GM21360 (cell line): ENCODE measurements at regions not wholly inside any gene's neighbourhood (a gene's known extent, or its start where the extent isn't known, plus 50 kb on each side); places are given as distances from the start of the nearest gene placed in this dataset.
"Not testable (repeated sequence)": the region's sequence is repeated elsewhere in the genome, so short reads cannot be mapped to it uniquely, and the experiment has no call there.

Source experiments
- ATAC-seq: cut with Tn5 transposase; IDR thresholded peaks from one replicate; pipeline ENCODE4 v1.9.1; 2021; ENCODE audit warnings: mild to moderate bottlenecking, moderate library complexity; ENCODE audit not compliant: unreplicated experiment

GRCh38 chr2:228372212-228372611 lies 190.7 kb upstream of the SPHKAP start:
- no peak for ATAC-seq

- ATAC-seq, result no peak
Observed at GRCh38 chr2:228369400-228370031, 188.0 kb upstream of the SPHKAP start.

GRCh38 chr2:228367356-228367755 lies 185.9 kb upstream of the SPHKAP start:
- ATAC-seq, result no peak

GRCh38 chr2:228359473-228359872 lies 178.0 kb upstream of the SPHKAP start:
- no peak for ATAC-seq

GRCh38 chr2:228355897-228356296 lies 174.4 kb upstream of the SPHKAP start:
- ATAC-seq, result no peak

GRCh38 chr2:228352980-228353379 lies 171.5 kb upstream of the SPHKAP start:
- ATAC-seq, result not testable (repeated sequence)

- no peak for ATAC-seq
Observed at GRCh38 chr2:228352048-228352447, 170.6 kb upstream of the SPHKAP start.

- ATAC-seq, result no peak
Observed at GRCh38 chr2:228348516-228349064, 167.1 kb upstream of the SPHKAP start.

- no peak for ATAC-seq
Observed at GRCh38 chr2:228344531-228344930, 163.0 kb upstream of the SPHKAP start.

GRCh38 chr2:228339525-228339924 lies 158.0 kb upstream of the SPHKAP start:
- ATAC-seq, result no peak

GRCh38 chr2:228334180-228334579 lies 152.7 kb upstream of the SPHKAP start:
- no peak for ATAC-seq

- ATAC-seq, result no peak
Observed at GRCh38 chr2:228329282-228329681, 147.8 kb upstream of the SPHKAP start.

GRCh38 chr2:228321015-228321414 lies 139.5 kb upstream of the SPHKAP start:
- ATAC-seq, result no peak

GRCh38 chr2:228318218-228318617 lies 136.7 kb upstream of the SPHKAP start:
- no peak for ATAC-seq

GRCh38 chr2:228312172-228312571 lies 130.7 kb upstream of the SPHKAP start:
- no peak for ATAC-seq

- no peak for ATAC-seq
Observed at GRCh38 chr2:228303960-228304359, 122.5 kb upstream of the SPHKAP start.

- no peak for ATAC-seq
Observed at GRCh38 chr2:228283491-228284171, 102.1 kb upstream of the SPHKAP start.

GRCh38 chr2:228282376-228282775 lies 100.9 kb upstream of the SPHKAP start:
- ATAC-seq, result no peak

- no peak for ATAC-seq
Observed at GRCh38 chr2:228273159-228273558, 91.7 kb upstream of the SPHKAP start.

- ATAC-seq, result no peak
Observed at GRCh38 chr2:228269351-228269750, 87.9 kb upstream of the SPHKAP start.

GRCh38 chr2:228268756-228269155 lies 87.3 kb upstream of the SPHKAP start:
- ATAC-seq, result no peak

GRCh38 chr2:228268301-228268700 lies 86.8 kb upstream of the SPHKAP start:
- ATAC-seq, result no peak
